ENCODE measurements at regions not wholly inside any gene's neighbourhood (a gene's known extent, or its start where the extent isn't known, plus 50 kb on each side); places are given as distances from the start of the nearest gene placed in this dataset.

GRCh38 chr6:166775180-166775922, 148.3 kb upstream of the RPS6KA2 start (continued):
- TF ChIP-seq TFDP1 (CRISPR knock-in tag; IDR thresholded peaks at IDR 0.05; ENCODE audit: borderline replicate concordance) (peak; percentile 23; the same call in 1 of the 2 replicates), BHLHE40 (IDR thresholded peaks at IDR 0.05; ENCODE audit: low read length) (peak; percentile 51; the same call in 1 of the 2 replicates), TEAD3 (CRISPR knock-in tag; optimal IDR thresholded peaks at IDR 0.05; ENCODE audit: borderline replicate concordance) (peak; percentile 43), TFDP2 (CRISPR knock-in tag; IDR thresholded peaks at IDR 0.05) (0 out of 2 replicates have a peak, but pooled peaks have one; percentile 42), HMGXB4 (CRISPR knock-in tag; IDR thresholded peaks at IDR 0.05; ENCODE audit: borderline replicate concordance in 1 of 2, low read depth in 1 of 2) (0 out of 4 replicates have a peak, but pooled peaks of 1 of the 2 experiments have one; percentile 23), POLR2AphosphoS2 (IDR thresholded peaks at IDR 0.05; ENCODE audit: low read depth, low read length) (no peak), ZNF773 (CRISPR knock-in tag; IDR thresholded peaks at IDR 0.05; ENCODE audit: borderline replicate concordance) (no peak), ZNF121 (CRISPR knock-in tag; IDR thresholded peaks at IDR 0.05) (no peak), ZXDC (CRISPR knock-in tag; IDR thresholded peaks at IDR 0.05) (0 out of 2 replicates have a peak, but pooled peaks have one; percentile 67), CTCF (CRISPR knock-in tag; IDR thresholded peaks at IDR 0.05) (peak; percentile 84), U2AF1 (optimal IDR thresholded peaks at IDR 0.05; ENCODE audit: low read depth, low read length) (no peak), RAD21 (CRISPR knock-in tag; IDR thresholded peaks at IDR 0.05) (peak; percentile 70), MAZ (IDR thresholded peaks at IDR 0.05; ENCODE audit: borderline replicate concordance, low read depth, low read length) (0 out of 2 replicates have a peak, but pooled peaks have one; percentile 12), MAZ (CRISPR knock-in tag; IDR thresholded peaks at IDR 0.05; ENCODE audit: low read depth) (no peak), STAG1 (CRISPR knock-in tag; IDR thresholded peaks at IDR 0.05) (peak; percentile 90), MAX (IDR thresholded peaks at IDR 0.05) (0 out of 2 replicates have a peak, but pooled peaks have one; percentile 15), IRF2 (CRISPR knock-in tag; IDR thresholded peaks at IDR 0.05) (0 out of 2 replicates have a peak, but pooled peaks have one; percentile 54)

Data from HepG2 (cell line).